ENCODE measurements at regions not wholly inside any gene's neighbourhood (a gene's known extent, or its start where the extent isn't known, plus 50 kb on each side); places are given as distances from the start of the nearest gene placed in this dataset.

- ChIA-PET POLR2A (no interaction called here), CTCF (no interaction called here)
- Histone ChIP-seq H3K27me3 (replicated peaks in 2 of 5; ENCODE audit: control insufficient read depth in 4 of 5, insufficient read depth in 5 of 5, low read length in 4 of 5) (no peaks in the 10 kb centered on the region), H3K4me1 (ENCODE audit: control extremely low read depth in 1 of 4, control insufficient read depth in 4 of 4, insufficient read depth in 4 of 4, low read length in 3 of 4) (no peaks in the 10 kb centered on the region), H3K4me3 (ENCODE audit: control insufficient read depth in 1 of 7, extremely low read depth in 1 of 7, insufficient read depth in 4 of 7, low read depth in 2 of 7, low read length in 6 of 7) (no peak overlapping the region), H3K27ac (ENCODE audit: insufficient read depth in 1 of 2, low read depth in 1 of 2, low read length in 2 of 2, poor library complexity in 1 of 2, severe bottlenecking in 2 of 2) (no peak overlapping the region), H3K9me3 (ENCODE audit: control extremely low read depth in 1 of 5, control insufficient read depth in 4 of 5, insufficient read depth in 2 of 5, low read depth in 1 of 5, low read length in 4 of 5) (peaks cover 0 to 2% (median 0%) of the 10 kb centered on the region in 5 experiments), H3K36me3 (ENCODE audit: control insufficient read depth in 4 of 4, insufficient read depth in 4 of 4, low read length in 3 of 4) (no peaks in the 10 kb centered on the region)
- WGBS (ENCODE audit: insufficient coverage): 79% methylated on average over 3 of the region's 3 CpGs
- no peak for DNase-seq
Observed at GRCh38 chr1:163837206-163837605, 515.5 kb downstream of the NUF2 start.

GRCh38 chr1:163842571-163842970, 520.8 kb downstream of the NUF2 start:
- H3K9me3 ChIP-seq (ENCODE audit: control extremely low read depth in 1 of 5, control insufficient read depth in 4 of 5, insufficient read depth in 2 of 5, low read depth in 1 of 5, low read length in 4 of 5): peaks cover 0 to 3% (median 0%) of the 10 kb centered on the region in 5 experiments
- H3K27me3 ChIP-seq (replicated peaks in 2 of 5; ENCODE audit: control insufficient read depth in 4 of 5, insufficient read depth in 5 of 5, low read length in 4 of 5): no peaks in the 10 kb centered on the region
- H3K27ac ChIP-seq (ENCODE audit: insufficient read depth in 1 of 2, low read depth in 1 of 2, low read length in 2 of 2, poor library complexity in 1 of 2, severe bottlenecking in 2 of 2): no peak overlapping the region
- no peaks in the 10 kb centered on the region for H3K36me3 ChIP-seq (ENCODE audit: control insufficient read depth in 4 of 4, insufficient read depth in 4 of 4, low read length in 3 of 4)
- POLR2A ChIA-PET: no interaction called here
- no peak overlapping the region for H3K4me3 ChIP-seq (ENCODE audit: control insufficient read depth in 1 of 7, extremely low read depth in 1 of 7, insufficient read depth in 4 of 7, low read depth in 2 of 7, low read length in 6 of 7)
- CTCF ChIA-PET: no interaction called here
- DNase-seq: no peak
- H3K4me1 ChIP-seq (ENCODE audit: control extremely low read depth in 1 of 4, control insufficient read depth in 4 of 4, insufficient read depth in 4 of 4, low read length in 3 of 4): no peaks in the 10 kb centered on the region
- WGBS (ENCODE audit: insufficient coverage): 92% methylated on average over 2 of the region's 2 CpGs

GRCh38 chr1:163844459-163844858, 522.7 kb downstream of the NUF2 start:
- H3K4me1 ChIP-seq (ENCODE audit: control extremely low read depth in 1 of 4, control insufficient read depth in 4 of 4, insufficient read depth in 4 of 4, low read length in 3 of 4): no peaks in the 10 kb centered on the region
- POLR2A ChIA-PET: no interaction called here
- no peaks in the 10 kb centered on the region for H3K27me3 ChIP-seq (replicated peaks in 2 of 5; ENCODE audit: control insufficient read depth in 4 of 5, insufficient read depth in 5 of 5, low read length in 4 of 5)
- CTCF ChIA-PET: no interaction called here
- H3K27ac ChIP-seq (ENCODE audit: insufficient read depth in 1 of 2, low read depth in 1 of 2, low read length in 2 of 2, poor library complexity in 1 of 2, severe bottlenecking in 2 of 2): no peak overlapping the region
- peaks cover 0 to 2% (median 0%) of the 10 kb centered on the region in 5 experiments for H3K9me3 ChIP-seq (ENCODE audit: control extremely low read depth in 1 of 5, control insufficient read depth in 4 of 5, insufficient read depth in 2 of 5, low read depth in 1 of 5, low read length in 4 of 5)
- 100% methylated on average over 1 of the region's 1 CpG for WGBS (ENCODE audit: insufficient coverage)
- no peak overlapping the region for H3K4me3 ChIP-seq (ENCODE audit: control insufficient read depth in 1 of 7, extremely low read depth in 1 of 7, insufficient read depth in 4 of 7, low read depth in 2 of 7, low read length in 6 of 7)
- H3K36me3 ChIP-seq (ENCODE audit: control insufficient read depth in 4 of 4, insufficient read depth in 4 of 4, low read length in 3 of 4): no peaks in the 10 kb centered on the region
- no peak for DNase-seq

- Histone ChIP-seq H3K4me3 (ENCODE audit: control insufficient read depth in 1 of 7, extremely low read depth in 1 of 7, insufficient read depth in 4 of 7, low read depth in 2 of 7, low read length in 6 of 7) (no peak overlapping the region), H3K4me1 (ENCODE audit: control extremely low read depth in 1 of 4, control insufficient read depth in 4 of 4, insufficient read depth in 4 of 4, low read length in 3 of 4) (no peaks in the 10 kb centered on the region), H3K36me3 (ENCODE audit: control insufficient read depth in 4 of 4, insufficient read depth in 4 of 4, low read length in 3 of 4) (no peaks in the 10 kb centered on the region), H3K9me3 (ENCODE audit: control extremely low read depth in 1 of 5, control insufficient read depth in 4 of 5, insufficient read depth in 2 of 5, low read depth in 1 of 5, low read length in 4 of 5) (peaks cover 0 to 2% (median 0%) of the 10 kb centered on the region in 5 experiments), H3K27me3 (replicated peaks in 2 of 5; ENCODE audit: control insufficient read depth in 4 of 5, insufficient read depth in 5 of 5, low read length in 4 of 5) (no peaks in the 10 kb centered on the region), H3K27ac (ENCODE audit: insufficient read depth in 1 of 2, low read depth in 1 of 2, low read length in 2 of 2, poor library complexity in 1 of 2, severe bottlenecking in 2 of 2) (no peak overlapping the region)
- 100% methylated on average over 2 of the region's 3 CpGs for WGBS (ENCODE audit: insufficient coverage)
- ChIA-PET POLR2A (no interaction called here), CTCF (no interaction called here)
- no peak for DNase-seq
Observed at GRCh38 chr1:163845279-163845678, 523.5 kb downstream of the NUF2 start.

GRCh38 chr1:163863731-163864130, 542.0 kb downstream of the NUF2 start:
- DNase-seq: no peak
- Histone ChIP-seq H3K36me3 (ENCODE audit: control insufficient read depth in 4 of 4, insufficient read depth in 4 of 4, low read length in 3 of 4) (no peaks in the 10 kb centered on the region), H3K9me3 (ENCODE audit: control extremely low read depth in 1 of 5, control insufficient read depth in 4 of 5, insufficient read depth in 2 of 5, low read depth in 1 of 5, low read length in 4 of 5) (no peaks in the 10 kb centered on the region), H3K27ac (ENCODE audit: insufficient read depth in 1 of 2, low read depth in 1 of 2, low read length in 2 of 2, poor library complexity in 1 of 2, severe bottlenecking in 2 of 2) (no peak overlapping the region), H3K27me3 (replicated peaks in 2 of 5; ENCODE audit: control insufficient read depth in 4 of 5, insufficient read depth in 5 of 5, low read length in 4 of 5) (no peaks in the 10 kb centered on the region), H3K4me1 (ENCODE audit: control extremely low read depth in 1 of 4, control insufficient read depth in 4 of 4, insufficient read depth in 4 of 4, low read length in 3 of 4) (no peaks in the 10 kb centered on the region), H3K4me3 (ENCODE audit: control insufficient read depth in 1 of 7, extremely low read depth in 1 of 7, insufficient read depth in 4 of 7, low read depth in 2 of 7, low read length in 6 of 7) (no peak overlapping the region)
- CTCF ChIA-PET: no interaction called here
- POLR2A ChIA-PET: no interaction called here
- WGBS (ENCODE audit: insufficient coverage): 100% methylated on average over 3 of the region's 6 CpGs

- WGBS (ENCODE audit: insufficient coverage): 100% methylated on average over 1 of the region's 1 CpG
- ChIA-PET POLR2A (no interaction called here), CTCF (interaction anchor here (0.6 to 1.0 kb wide), 2 partner anchors 10 to 49 kb away, joined by 3 to 5 read pairs; no protein-coding TSS in a partner anchor)
- Histone ChIP-seq H3K4me1 (ENCODE audit: control extremely low read depth in 1 of 4, control insufficient read depth in 4 of 4, insufficient read depth in 4 of 4, low read length in 3 of 4) (no peaks in the 10 kb centered on the region), H3K9me3 (ENCODE audit: control extremely low read depth in 1 of 5, control insufficient read depth in 4 of 5, insufficient read depth in 2 of 5, low read depth in 1 of 5, low read length in 4 of 5) (peaks cover 0 to 3% (median 0%) of the 10 kb centered on the region in 5 experiments), H3K27ac (ENCODE audit: insufficient read depth in 1 of 2, low read depth in 1 of 2, low read length in 2 of 2, poor library complexity in 1 of 2, severe bottlenecking in 2 of 2) (no peak overlapping the region), H3K36me3 (ENCODE audit: control insufficient read depth in 4 of 4, insufficient read depth in 4 of 4, low read length in 3 of 4) (no peaks in the 10 kb centered on the region), H3K27me3 (replicated peaks in 2 of 5; ENCODE audit: control insufficient read depth in 4 of 5, insufficient read depth in 5 of 5, low read length in 4 of 5) (no peaks in the 10 kb centered on the region), H3K4me3 (ENCODE audit: control insufficient read depth in 1 of 7, extremely low read depth in 1 of 7, insufficient read depth in 4 of 7, low read depth in 2 of 7, low read length in 6 of 7) (no peak overlapping the region)
- DNase-seq: no peak
Observed at GRCh38 chr1:163864207-163864606, 542.5 kb downstream of the NUF2 start.

GRCh38 chr1:163866564-163866963, 544.8 kb downstream of the NUF2 start:
- H3K4me1 ChIP-seq (ENCODE audit: control extremely low read depth in 1 of 4, control insufficient read depth in 4 of 4, insufficient read depth in 4 of 4, low read length in 3 of 4): no peaks in the 10 kb centered on the region
- no CpG with 5 or more reads among the region's 2 CpGs for WGBS (ENCODE audit: insufficient coverage)
- peaks cover 0 to 3% (median 0%) of the 10 kb centered on the region in 5 experiments for H3K9me3 ChIP-seq (ENCODE audit: control extremely low read depth in 1 of 5, control insufficient read depth in 4 of 5, insufficient read depth in 2 of 5, low read depth in 1 of 5, low read length in 4 of 5)
- no peak overlapping the region for H3K4me3 ChIP-seq (ENCODE audit: control insufficient read depth in 1 of 7, extremely low read depth in 1 of 7, insufficient read depth in 4 of 7, low read depth in 2 of 7, low read length in 6 of 7)
- no peaks in the 10 kb centered on the region for H3K27me3 ChIP-seq (replicated peaks in 2 of 5; ENCODE audit: control insufficient read depth in 4 of 5, insufficient read depth in 5 of 5, low read length in 4 of 5)
- no peaks in the 10 kb centered on the region for H3K36me3 ChIP-seq (ENCODE audit: control insufficient read depth in 4 of 4, insufficient read depth in 4 of 4, low read length in 3 of 4)
- ChIA-PET CTCF (interaction anchor here (1.3 kb wide), 1 partner anchor 9 kb away, joined by 4 read pairs; no protein-coding TSS in a partner anchor), POLR2A (no interaction called here)
- H3K27ac ChIP-seq (ENCODE audit: insufficient read depth in 1 of 2, low read depth in 1 of 2, low read length in 2 of 2, poor library complexity in 1 of 2, severe bottlenecking in 2 of 2): no peak overlapping the region
- DNase-seq: no peak

Data from common myeloid progenitor, CD34-positive (primary cell).